GM12892 (cell line): ENCODE measurements at regions not wholly inside any gene's neighbourhood (a gene's known extent, or its start where the extent isn't known, plus 50 kb on each side); places are given as distances from the start of the nearest gene placed in this dataset.

Experiments used
- POLR2A ChIP-seq: IDR thresholded peaks from 2 replicates; pipeline ENCODE4 v1.6.1; 2011; ENCODE audit warnings: low read depth, low read length, control low read depth
- POLR2AphosphoS5 ChIP-seq: IDR thresholded peaks from 2 replicates; pipeline ENCODE4 v1.6.1; 2011; ENCODE audit warnings: low read depth, low read length, control low read depth
- TAF1 ChIP-seq: IDR thresholded peaks from 2 replicates; pipeline ENCODE4 v1.6.1; 2011; ENCODE audit warnings: low read depth, mild to moderate bottlenecking, control low read depth, low read length, borderline replicate concordance

- TF ChIP-seq POLR2AphosphoS5 (no peak), POLR2A (no peak), TAF1 (no peak)
These were observed 532.3 kb downstream of the MAFB start for GRCh38 chr20:40156600-40157317.
